ENCODE measurements at regions not wholly inside any gene's neighbourhood (a gene's known extent, or its start where the extent isn't known, plus 50 kb on each side); places are given as distances from the start of the nearest gene placed in this dataset.
"Not testable (repeated sequence)": the region's sequence is repeated elsewhere in the genome, so short reads cannot be mapped to it uniquely, and the experiment has no call there.

DNA sequence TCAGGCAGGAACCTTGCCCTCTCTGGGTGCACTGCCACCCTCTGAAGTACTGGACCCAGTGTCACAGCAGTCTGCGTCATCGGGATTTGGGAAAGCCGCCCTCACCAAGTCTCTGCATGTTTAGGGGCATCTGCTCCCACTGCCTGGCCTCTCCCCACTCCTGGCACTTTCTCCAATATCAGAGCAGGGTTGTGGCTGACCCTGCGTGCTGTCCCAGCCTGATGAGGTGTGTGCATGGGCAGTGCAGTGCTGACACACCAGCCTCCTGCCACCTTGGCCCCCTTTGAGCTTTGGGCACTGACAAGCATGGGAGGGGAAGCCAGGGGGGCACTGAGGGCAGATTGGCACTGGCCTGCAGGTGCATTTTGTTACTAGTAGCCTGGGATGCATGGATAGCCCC is 652.5 kb downstream of the GABRG1 start:
- no peak for FAIRE-seq

DNA sequence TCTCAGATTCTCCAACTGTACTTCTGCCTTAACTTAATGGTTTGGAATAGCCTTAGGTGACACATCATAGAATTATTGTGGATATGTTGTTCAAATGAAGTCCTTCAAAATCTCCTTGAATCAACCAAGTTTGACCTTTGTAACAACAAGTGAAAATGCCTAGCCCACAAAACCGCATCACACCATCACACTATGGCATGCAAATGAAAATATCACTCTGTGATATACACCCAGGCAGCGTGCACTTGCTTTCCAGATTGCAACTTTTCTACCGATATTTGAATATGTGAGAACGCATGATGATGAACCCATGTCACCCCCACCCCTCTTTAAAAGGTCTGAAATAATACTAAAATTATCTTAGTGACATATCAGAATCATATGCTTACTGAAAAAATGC is 656.7 kb downstream of the GABRG1 start:
- no peak for FAIRE-seq

DNA sequence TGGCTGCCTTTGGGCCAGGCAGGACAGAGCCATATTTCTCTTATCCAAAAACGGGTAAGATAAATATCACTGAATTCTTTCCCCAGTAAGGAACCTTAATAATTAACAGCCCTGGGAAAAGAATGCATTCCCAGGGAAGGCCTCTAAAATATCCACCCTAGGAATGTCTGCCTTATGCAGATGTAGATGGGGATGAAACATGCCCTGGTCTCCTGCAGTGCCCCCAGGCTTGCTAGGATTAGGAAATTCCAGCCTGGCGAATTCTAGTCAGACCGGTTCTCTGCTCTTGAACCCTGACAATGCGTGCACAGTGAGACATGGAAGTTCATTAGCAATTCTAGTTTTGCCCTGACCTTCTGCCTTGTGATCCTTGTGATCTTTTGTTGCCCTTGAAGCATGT is 663.7 kb downstream of the GABRG1 start:
- FAIRE-seq, result not testable (repeated sequence)

DNA sequence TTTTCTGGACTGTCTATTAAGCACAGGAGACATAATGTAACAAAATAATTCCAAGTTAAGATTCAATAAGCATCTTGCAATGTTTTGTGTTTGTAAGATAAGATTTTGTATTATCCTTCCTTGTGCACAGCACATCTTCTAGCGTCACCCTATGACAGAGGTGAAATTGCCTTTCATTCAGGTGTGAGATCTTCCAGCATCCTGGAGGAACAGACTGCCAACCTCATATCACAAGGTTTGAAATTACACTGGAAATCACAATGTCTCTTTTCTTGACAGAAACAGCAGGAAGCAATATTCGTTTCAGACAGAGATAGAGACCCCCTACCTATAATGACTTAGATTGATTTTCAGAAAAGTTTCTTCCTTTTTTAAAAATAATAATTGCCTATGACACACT is 668.6 kb downstream of the GABRG1 start:
- no peak for FAIRE-seq

DNA sequence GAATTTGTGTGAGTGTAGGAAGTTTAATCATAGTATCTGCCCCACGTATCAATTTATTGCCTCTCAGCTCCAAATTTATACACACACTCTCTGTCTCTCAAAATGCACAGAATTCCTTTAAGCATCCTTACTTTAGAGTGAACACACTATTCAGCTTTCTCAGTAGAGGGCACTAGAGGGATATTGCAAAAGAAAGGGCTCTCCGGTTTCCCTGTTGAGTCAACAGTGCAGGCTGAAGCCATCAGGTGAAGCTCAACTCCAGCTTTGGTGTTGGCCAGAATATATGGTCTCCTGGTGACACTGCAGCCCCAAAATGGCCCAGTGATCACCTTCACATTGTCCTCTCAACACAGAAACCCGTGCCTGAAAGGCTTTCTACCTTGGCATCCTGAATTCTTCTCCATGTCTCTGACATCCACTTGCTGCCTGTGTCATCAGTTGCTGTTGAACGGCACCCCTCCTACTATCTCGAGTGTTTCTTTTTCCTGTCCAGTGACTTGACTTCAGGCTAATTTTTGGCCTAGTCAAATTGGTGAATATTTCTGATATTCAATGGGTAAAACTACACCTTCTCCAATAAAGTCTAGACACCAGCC is 670.5 kb downstream of the GABRG1 start:
- FAIRE-seq, result no peak

DNA sequence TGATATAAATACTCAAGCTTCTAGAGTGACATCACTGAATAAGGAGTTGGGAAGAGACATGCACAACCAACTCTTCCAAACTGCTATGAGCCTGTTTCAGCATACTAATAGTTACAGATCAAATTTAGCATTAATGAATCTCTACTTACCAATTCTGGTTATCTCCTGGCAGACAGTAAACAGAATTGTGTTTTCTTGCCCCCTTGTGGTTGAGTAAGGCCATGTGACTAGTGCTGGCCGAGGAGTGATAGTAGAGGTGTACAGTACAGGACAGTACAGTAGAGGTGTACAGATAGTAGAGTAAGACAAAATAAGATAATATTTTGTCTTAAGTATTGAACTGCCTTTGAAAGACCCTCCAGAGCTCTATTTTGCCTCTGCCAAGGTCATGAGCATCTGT is 681.4 kb downstream of the GABRG1 start:
- FAIRE-seq, result no peak

DNA sequence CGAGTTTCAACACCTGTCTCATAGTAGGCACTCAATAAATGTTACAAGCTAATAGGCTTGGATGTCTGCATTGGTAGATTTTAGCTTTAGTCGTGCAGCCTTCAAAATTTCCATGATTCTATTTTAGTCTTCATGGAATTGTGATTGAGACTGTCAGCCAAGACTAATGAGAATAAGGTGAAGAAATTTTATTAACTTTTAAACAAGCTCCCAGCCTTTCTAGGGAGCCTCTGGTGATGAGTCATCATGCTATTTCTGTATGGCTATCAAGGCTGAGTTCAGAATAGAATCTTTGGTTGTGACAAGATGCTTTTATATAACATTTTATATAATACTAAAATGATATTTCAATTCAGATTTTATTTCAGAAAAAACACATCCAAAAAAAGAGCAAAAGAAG is 685.8 kb downstream of the GABRG1 start:
- no peak for FAIRE-seq

DNA sequence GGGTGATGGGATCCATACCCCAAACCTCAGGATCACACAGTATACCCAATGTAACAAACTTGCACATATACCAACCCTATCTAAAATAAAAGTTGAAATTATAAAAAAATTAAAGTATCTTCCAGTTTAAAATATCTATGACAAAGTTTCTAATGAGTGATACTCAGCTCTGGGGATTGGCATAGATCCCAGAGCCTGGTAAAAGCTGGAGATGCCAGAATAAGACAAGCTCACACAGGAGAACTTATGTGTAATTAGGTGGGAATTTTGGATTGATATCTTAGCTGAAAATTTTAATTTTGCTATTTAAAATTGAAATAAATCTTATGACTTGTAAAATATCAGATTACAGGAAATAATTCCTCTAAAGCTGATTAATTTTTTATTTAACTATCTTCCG is 686.5 kb downstream of the GABRG1 start:
- FAIRE-seq, result no peak

DNA sequence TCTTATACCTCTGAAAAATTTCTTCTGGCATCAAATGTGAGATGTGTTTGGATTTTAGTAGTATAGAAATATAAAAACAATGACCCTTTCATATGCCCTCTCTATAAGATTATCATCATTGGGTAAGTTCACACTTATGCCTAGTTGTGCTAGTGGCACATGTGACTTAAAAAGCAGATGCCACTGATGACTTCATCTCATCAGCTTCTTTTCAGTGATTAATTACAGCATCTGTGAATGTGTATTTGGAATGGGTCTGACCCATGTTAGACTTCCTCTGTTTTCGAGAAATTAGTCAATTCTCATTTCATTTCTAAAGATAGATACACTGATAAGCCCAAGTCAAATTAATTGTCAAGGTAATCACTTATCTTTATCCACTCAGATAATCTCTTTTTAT is 698.7 kb downstream of the GABRG1 start:
- FAIRE-seq, result no peak

DNA sequence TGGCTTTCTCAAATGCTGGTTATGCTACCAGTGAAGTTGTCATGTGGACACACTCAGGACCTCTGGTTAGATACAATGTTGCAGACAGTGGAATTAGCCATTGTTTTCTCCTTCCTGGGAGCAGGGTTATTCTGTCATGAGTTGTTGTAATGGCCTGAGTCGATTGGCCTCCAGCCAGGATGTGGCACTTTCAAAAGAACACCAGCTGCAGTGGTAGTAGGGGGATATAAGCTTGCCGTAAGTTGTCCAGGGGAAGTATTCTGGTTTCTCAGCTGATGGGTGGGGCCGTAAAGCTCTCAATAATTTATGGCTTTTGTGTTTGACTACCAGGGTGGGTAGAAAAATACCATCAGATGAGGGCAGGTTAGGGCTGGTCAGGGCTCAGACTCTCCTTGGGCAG is 697.5 kb upstream of the GNPDA2 start:
- FAIRE-seq, result no peak

DNA sequence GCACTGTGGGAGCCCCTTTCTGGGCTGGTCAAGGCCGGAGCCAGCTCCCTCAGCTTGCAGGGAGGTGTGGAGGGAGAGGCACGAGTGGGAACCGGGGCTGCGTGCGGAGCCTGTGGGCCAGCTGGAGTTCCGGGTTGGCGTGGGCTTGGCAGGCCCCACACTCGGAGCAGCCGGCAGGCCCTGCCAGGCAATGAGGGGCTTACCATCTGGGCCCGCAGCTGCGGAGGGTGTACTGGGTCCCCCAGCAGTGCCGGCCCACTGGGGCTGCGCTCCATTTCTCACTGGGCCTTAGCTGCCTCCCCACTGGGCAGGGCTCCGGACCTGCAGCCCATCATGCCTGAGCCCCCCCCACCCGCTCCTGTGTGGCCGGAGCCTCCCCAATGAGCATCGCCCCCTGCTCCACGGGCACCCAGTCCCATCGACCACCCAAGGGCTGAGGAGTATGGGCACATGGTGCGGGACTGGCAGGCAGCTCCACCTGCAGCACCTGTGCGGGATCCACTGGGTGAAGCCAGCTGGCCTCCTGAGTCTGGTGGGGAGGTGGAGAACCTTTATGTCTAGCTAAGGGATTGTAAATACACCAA is 693.8 kb upstream of the GNPDA2 start:
- FAIRE-seq, result not testable (repeated sequence)

DNA sequence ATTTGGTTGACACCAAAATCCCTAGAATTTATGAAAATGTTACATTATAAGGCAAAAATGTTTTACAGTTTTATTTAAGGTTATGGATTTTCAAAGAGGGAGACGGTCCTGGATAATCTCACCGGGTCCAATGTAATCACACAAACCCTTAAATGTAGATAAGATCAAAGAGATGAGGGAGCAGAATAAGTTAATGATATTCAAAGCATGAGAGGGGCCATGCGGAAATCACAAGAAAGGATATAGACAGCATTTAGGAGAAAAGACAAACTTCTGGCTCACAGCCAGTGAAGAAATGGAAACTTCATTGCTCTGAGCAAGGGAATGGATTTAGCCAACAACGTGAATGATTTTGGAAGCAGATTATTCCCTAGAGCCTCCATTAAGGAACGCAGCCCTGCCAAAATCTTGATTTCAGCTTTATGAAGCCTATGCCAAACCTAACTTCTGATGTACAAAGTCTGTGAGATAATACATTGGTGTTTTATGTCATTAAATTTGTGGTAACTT is 684.4 kb upstream of the GNPDA2 start:
- no peak for FAIRE-seq

DNA sequence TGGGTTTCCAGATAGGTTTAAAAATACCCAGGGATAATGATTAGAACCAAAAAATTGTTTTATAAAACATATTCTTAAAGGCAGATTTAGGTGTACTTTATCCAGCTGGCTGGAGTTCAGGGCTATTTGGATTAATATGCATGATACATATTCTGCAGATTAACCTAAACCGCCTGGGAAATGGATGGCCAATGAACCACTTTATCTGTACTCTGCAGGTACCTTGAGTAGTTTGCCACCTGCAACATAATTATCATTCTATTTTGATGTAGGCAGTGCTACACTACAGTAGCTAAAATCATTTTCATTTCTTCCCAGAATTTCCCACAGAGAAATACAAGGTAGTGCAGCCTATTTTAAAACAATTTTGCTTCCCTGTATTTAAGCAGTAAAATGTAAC is 683.2 kb upstream of the GNPDA2 start:
- FAIRE-seq, result no peak

DNA sequence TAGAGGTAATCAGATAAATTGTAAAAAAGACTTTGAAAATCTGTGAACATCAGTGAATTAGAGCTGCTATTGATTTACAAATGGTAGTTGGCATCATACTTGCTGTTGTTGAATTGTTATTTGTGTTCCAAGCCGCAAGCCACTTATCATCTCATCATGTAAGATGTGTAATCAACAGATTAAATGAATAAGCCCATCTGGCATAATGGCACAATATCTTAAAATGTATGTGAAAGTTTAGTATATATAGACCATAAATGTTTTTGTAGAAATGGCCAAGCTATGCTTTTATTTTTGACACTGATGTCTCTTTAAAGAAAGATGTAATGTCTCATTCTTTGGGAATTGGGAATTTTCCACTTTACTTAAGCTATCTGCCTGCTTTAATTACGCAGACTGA is 682.6 kb upstream of the GNPDA2 start:
- no peak for FAIRE-seq

DNA sequence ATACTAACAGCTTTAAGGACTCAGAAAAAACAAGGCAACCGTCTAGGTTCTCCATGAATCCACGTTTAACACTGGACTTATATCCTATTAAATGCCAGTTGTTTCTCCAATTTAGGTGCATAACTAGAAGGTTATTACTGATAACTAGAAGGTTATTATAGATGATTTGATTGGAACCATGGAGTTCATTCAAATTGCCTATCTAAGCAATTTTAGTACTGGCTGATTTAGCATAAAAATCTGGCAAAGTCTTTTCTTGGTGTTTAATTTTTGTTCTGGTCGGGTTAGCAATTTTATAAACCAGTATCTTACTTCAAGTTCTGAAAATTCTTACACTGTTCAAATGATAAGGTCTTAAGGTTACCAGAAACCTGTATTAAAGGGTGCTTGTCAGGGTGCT is 672.8 kb upstream of the GNPDA2 start:
- FAIRE-seq, result no peak

DNA sequence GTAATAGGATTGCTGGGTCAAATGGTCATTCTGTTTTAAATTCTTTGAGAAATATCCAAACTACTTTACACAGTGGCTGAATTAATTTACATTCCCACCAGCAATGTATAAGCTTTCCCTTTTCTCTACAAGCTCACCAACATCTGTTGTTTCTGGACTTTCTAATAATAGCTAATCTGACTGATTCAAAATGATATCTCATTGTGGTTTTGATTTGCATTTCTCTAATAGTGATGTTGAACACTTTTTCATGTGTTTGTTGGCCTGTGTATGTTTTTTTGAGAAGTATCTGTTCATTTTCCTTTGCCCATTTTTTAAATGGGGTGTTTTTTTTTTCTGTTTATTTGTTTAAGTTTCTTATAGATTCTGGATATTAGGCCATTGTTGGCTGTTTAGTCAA is 659.0 kb upstream of the GNPDA2 start:
- FAIRE-seq, result no peak

DNA sequence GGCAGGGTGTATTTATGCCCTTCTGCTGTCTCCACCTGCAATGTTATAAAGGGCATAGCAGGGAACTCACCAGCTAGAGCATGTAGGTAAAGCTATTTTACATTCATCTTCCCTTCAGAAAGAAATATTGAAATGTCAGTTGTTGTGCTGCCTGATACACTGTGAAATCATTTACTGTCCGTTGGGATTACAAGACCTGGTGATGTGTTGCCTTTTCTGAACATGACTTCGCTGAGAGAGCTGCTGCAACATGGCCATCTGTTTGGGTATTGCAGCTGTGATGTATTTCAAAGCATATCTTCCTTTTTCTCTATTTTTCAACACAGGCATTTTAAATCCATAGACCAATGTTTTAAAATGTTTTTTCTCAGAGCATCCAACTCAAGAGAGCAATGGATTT is 644.1 kb upstream of the GNPDA2 start:
- FAIRE-seq, result no peak

DNA sequence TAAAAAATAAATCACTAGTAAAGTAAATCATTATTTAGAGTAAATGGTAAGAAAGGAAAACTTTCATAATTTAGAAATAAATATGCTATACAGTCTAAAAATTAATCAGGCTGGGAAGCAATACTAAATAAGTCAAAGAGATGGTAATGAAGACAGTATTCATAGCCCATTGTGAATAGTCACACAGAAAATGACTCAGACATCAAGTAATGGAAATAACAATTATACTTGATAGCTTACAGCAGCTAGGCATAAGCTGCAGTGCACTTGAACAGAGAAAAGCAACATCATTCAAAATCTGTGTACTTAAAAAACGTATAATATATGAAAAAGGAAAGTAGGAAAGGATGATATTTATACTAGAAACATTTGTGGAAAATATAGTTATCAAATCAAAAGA is 642.5 kb upstream of the GNPDA2 start:
- no peak for FAIRE-seq

DNA sequence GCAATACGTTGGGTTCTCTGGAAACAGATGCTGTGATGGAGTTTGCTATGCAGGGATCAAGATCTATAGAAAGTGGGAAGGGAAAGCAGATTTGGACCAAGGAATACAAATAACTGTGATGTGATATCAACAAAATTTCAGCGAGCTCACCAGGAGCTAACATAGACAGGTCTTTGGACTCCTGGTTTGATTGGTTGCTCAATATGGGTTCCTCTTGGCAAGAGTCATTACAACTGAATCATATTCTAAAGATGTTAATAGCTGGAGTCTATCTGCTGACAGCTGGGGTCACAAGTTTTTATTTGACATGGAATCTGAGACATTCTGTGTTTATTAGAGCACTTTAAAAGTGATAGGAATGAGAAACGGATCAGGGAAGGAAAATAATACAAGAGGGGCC is 637.6 kb upstream of the GNPDA2 start:
- FAIRE-seq, result no peak

DNA sequence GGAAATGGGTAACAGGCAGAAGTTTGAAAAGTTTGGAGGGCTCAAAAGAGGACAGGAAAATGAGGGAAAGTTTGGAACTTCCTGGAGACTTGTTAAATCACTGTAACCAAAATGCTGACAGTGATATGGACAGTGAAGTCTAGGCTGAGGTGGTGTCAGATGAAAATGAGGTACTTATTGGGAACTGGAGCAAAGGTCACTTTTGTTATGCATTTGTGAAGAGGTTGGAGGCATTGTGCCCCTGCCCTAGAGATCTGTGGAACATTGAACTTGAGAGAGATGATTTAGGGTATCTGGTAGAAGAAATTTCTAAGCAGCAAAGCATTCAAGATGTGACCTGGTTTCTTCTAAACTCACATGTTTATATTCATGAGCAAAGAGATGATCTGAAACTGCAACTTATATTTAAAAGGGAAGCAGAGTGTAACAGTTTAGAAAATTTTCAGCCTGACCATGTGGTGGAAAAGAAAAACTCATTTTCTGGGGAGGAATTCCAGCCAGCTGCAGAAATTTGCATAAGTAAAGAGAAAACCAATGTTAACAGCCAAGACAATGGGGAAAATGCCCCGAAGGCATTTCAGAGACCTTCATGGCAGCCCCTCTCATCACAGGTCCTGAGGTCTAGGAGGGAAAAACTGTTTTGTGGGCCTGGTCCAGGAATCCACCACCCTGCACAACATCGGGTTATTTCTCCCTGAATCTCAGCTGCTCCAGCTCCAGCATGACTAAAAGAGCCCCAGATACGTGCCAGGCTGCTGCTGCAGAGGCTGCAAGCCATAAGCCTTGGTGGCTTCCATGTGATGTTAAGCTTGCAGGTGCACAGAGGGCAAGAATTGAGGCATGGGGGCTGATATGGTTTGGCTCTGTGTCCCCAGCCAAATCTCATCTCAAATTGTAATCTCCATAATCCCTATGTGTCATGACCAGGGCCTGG is 632.5 kb upstream of the GNPDA2 start:
- FAIRE-seq, result no peak

DNA sequence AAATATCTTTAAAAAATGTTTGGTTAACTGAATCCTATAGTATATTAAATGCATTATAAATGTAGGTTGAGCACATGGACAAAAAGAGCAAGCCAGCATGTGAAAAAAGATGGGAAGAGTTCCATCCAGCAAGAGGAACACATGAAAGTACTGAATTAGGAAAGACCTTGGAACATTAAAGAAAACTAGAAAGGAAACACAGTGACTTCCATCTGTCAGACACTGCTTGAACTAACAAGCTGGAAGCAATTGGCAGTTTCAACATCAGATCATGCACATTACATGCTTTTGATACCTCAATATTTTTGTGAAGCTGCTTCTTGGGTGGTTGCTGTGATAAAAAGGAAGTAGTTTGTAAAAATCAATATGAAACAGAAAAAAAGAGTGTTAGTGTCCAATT is 626.8 kb upstream of the GNPDA2 start:
- FAIRE-seq, result no peak

DNA sequence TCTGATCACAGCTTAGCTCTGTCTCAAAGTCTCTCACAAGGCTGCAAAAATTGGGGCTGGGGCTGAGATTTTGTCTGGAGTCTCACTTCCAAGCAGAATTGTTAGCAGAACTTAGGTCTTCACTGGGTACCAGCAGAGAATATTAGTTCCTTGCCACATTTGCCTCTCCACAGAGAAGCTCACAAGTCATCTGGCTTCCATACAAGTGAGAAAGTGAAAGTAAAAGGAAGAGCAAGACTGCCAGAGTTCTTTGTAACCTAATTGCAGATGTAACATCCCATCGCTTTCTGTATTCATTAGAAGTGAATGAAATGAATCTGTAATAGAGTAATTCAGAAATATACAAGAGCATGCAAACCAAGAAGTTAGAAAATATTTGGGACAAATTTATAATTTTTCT is 624.1 kb upstream of the GNPDA2 start:
- no peak for FAIRE-seq

DNA sequence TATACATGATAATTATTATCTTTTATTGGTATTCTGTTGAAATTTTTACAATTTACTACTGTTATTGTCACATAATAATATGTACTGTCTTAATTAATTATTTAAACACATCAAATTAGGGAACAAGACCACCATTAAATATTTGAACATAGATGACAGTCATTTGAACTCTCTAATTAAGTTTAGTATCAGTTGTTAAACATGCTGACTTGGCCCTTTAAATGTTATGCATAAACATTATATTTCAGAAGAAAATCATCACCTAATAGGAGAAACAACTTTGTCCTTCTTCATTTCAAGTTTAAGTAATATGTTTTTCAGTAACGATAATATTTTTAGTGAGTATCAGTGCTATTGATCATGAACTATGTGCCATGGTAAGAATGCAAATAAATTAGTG is 623.5 kb upstream of the GNPDA2 start:
- no peak for FAIRE-seq

DNA sequence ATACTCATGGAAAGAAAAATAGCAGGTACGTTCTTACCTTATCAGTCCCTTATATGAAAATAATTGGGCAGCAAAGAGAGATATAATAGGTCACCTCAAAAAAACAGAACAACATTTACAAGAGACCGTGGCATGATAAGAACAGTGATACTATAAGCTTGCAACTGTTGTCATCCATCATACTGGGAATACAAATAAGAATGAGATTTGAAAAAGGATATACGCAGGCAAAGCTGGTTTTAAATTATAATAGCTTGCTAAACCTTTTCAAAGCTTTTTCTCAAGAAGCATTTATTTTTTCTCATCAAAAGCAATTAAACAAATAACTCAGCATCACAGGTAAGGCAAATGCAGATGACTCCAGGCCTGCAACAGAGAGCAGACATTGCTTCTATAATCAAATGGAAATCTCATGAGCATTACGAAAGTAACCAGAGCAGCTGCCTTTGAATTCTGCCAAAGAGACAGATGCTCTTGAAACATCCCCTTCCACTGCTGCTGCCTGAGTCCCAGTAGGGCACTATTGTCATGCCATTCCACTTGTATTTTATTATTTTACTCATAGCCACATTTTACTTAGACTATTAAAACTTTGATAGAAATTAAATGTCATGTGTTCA is 620.6 kb upstream of the GNPDA2 start:
- FAIRE-seq, result no peak

Data from G401.6 (cell line).